Erythroblast (primary cell): ENCODE measurements at regions not wholly inside any gene's neighbourhood (a gene's known extent, or its start where the extent isn't known, plus 50 kb on each side); places are given as distances from the start of the nearest gene placed in this dataset.
"Not testable (repeated sequence)": the region's sequence is repeated elsewhere in the genome, so short reads cannot be mapped to it uniquely, and the experiment has no call there.

Experiments used
- DNase-seq, 2 experiments: peaks; one replicate each; lab custom pipeline; 2025; lab: John Stamatoyannopoulos, UW
- GATA1 ChIP-seq: IDR thresholded peaks from 2 replicates; pipeline ENCODE4 v1.6.1; 2011; ENCODE audit warnings: low read depth, mild to moderate bottlenecking, control low read depth, low read length, moderate library complexity
- POLR2A ChIP-seq: IDR thresholded peaks from 2 replicates; pipeline ENCODE4 v1.6.1; 2011; ENCODE audit warnings: mild to moderate bottlenecking, low read length

- no peak for TF ChIP-seq POLR2A
- TF ChIP-seq GATA1 = no peak
- no peak for DNase-seq
Measured at GRCh38 chr2:35468245-35468644, 887.3 kb upstream of the CRIM1 start.

DNA sequence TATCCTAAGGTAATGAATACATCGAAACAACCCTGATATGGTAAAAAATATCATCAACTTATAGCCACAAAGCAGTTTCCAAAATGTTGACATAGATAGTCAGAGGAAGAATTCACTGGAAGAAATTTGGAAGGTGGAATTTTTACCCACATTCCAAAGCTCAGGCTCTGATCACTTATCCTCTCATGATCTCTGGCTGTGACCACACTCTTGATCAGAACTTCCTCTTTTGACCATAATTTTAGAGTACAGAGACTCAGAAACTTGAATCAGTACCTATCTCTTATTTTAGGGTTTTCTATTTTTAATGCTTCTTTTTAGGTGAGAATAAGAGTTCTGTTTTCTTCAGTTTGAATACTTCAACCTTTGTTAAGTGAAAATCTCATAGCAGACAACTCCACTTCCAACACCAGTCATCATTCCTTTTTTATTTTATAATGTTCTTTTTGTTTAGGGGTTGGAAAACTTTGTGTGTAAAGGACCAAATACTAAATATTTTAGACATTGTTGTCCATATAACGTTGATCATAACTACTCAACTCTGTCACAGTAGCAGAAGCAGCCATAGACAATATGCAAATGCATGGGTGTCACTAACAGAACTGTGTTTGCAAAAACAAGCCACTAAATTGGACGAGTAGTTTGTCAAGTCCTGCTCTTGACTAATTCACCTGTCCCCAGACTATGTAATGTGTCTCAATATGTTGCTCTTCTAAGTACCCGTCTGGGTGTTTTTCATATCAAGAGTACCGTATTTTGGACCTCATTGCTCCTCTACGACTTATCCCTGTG, 891.6 kb upstream of the CRIM1 start:
- DNase-seq = no peak
- TF ChIP-seq POLR2A = no peak
- TF ChIP-seq GATA1 = no peak

DNA sequence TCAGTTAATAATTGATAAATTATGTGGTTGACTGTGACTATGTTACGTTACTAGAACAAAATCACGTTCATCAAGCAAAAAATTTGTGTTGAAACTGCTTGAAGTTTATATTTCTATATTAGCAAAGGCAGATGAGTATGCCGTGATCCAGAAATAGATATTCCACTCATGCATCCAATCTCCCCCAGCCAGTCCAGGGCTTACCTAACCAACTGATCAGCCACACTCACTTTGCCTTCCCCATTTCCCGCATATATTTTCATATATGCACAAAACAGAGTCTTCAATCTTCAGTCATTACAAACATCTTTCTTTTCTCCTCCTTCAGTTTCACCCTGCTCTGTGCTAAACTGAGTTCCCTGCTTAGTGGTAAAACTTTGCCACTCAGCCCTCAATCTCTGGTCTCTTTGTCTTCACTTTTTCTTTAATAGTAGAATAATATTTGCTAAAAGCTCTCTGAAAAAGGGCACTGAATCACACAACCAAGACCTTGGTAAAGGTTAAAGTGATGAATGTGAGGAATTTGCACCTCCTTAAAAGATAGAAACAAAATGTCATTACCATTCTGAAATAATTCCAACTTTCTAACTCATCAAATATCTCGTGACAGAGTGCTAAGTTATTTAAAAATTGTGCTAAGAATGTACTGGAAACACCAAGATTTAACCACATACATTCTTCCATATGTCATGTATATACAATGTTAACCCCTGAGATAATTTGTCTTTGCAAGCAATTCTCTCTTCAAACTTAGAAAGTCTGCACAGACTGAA, 893.2 kb upstream of the CRIM1 start:
- no peak for TF ChIP-seq POLR2A
- TF ChIP-seq GATA1 = no peak
- no peak for DNase-seq

GRCh38 chr2:35461406-35461805, 894.2 kb upstream of the CRIM1 start:
- TF ChIP-seq POLR2A = no peak
- no peak for TF ChIP-seq GATA1
- DNase-seq = no peak

DNA sequence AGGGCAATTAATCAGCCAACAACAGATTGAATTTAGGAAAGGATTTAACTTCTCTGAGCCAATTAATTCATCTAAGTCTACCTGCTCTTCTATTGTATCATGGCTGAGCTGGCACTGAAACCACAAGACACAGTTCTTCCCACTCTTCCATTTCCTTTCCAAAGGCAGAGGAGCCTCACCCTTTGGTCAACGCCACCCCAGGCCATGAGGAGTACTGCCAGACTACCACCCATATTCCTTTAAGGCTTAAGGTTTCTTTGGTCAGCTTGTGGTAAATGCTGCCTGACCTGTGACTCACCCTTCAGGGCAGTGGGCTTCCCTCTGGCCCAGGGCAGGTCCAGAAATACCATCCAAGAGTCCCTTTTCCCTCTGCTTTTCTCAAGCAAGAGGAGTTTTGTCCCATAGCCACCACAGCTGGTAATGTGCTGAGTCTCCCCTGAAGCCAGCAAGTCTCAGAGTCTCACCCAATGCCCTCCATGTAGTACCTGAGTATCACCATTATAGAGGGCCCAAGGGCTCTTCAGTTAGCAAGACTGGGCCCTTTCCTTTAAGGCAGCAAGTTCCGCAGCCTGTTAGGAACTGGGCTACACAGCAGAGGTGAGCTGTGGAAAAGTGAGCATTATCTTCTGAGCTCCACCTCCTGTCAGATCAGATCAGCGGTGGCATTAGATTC, 900.5 kb upstream of the CRIM1 start:
- DNase-seq = no peak
- no peak for TF ChIP-seq GATA1
- no peak for TF ChIP-seq POLR2A

- TF ChIP-seq POLR2A (no peak), GATA1 (no peak)
- DNase-seq = no peak
Measured at GRCh38 chr2:35447821-35448220, 907.8 kb upstream of the CRIM1 start.

GRCh38 chr2:35447215-35447614, 908.4 kb upstream of the CRIM1 start:
- no peak for TF ChIP-seq POLR2A
- TF ChIP-seq GATA1 = no peak
- DNase-seq = no peak

- TF ChIP-seq POLR2A = no peak
- DNase-seq = no peak
Measured at GRCh38 chr2:35443087-35443486, 912.5 kb upstream of the CRIM1 start.

DNA sequence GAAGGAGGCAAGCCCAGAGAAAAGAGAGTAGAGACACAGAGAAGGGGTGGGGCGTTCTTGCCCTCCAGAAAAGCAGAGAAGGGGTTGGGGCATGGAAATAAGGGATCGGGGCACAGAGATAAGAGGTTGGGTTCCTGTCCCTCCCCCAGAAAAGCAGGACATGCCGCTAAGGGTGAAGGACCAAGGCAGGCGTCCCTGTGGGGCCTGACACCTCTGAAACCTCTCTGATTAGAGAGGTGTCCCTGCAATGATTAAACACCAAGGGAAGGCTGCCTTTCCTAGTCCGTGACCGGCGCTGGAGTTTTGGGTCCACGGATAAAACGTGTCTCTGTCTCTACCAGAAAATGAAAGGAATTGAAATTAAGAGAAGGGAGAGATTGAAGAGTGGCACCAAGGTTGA, 914.0 kb upstream of the CRIM1 start:
- DNase-seq = not testable (repeated sequence)

- not testable (repeated sequence) for DNase-seq
Measured at GRCh38 chr2:35440308-35440707, 915.3 kb upstream of the CRIM1 start.

DNA sequence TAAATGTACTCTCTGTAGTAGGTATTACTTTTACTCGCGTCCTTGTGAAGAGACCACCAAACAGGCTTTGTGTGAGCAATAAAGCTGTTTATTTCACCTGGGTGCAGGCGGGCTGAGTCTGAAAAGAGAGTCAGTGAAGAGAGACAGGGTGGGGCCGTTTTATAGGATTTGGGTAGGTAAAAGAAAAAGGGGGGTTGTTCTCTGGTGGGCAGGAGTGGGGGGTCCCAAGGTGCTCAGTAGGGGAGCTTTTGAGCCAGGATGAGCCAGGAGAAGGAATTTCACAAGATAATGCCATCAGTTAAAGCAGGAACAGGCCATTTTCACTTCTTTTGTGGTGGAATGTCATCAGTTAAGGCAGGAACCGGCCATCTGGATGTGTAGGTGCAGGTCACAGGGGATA, 918.7 kb upstream of the CRIM1 start:
- DNase-seq = not testable (repeated sequence)

GRCh38 chr2:35428548-35428947, 927.0 kb upstream of the CRIM1 start:
- TF ChIP-seq POLR2A (no peak), GATA1 (no peak)
- DNase-seq = peak; percentile 22 to 46

DNA sequence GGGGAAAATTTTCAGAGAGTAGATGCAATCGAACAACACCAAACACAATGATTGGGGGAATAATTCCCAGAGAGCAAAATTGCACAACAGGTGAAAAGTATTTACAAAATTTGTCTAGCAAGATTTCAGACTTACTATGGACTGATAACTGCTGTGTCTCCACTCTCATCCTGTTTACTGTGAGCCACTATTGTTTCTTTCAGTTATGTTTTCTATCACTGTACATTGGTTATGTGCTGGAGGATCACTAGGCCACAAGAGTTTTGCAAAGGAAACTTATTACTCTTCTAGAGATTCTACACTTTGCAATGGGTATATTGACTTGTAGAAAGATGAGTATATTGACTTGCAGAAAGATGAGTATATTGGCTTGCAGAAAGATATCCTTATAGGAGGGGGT, 934.1 kb upstream of the CRIM1 start:
- no peak for DNase-seq
- TF ChIP-seq GATA1 = no peak
- no peak for TF ChIP-seq POLR2A

DNA sequence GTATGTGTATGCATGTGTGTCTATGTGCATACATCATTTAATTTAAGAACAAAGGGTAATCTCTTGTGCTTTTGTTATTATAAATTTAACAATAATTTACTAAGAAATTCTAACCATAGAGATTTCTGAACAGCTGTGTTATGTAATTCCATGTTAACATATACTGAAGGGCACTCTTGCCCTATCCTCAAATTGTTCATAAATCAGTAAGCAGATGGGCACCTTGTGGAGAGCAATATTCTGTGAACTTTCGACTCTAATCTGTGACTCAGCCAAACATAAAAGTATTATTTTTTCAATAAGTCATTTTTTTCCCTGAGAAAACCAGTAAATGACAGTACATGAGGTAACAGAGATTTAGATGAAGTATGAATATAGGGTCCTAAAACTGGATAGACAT, 938.3 kb upstream of the CRIM1 start:
- TF ChIP-seq GATA1 (no peak), POLR2A (no peak)
- no peak for DNase-seq
